ENCODE measurements at regions not wholly inside any gene's neighbourhood (a gene's known extent, or its start where the extent isn't known, plus 50 kb on each side); places are given as distances from the start of the nearest gene placed in this dataset.

DNA sequence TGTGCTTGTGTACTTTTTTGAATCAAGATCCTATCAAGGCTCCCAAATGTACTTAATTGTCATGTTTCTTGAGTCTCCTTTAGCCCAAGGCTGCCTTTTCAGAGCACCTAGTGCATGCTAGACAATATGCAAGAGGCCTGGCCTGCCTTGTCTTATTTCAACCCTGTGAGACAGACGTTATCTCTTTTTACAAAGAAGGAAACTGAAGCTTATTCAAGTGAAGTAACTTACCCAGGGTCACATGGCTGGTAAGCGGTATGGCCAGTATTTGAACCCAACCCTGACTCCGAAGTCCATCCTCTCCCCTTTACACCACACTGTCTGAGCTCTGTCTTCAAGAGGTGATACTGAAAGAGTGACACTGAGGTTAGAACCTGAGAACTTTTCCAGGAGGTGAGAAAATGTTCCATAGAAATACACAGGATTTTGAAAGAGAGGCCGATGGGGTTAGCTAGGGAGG is 505.1 kb downstream of the FOXO1 start:
- H3K27ac Mint-ChIP-seq (ENCODE audit: unreplicated experiment), result no peak overlapping the region
- H3K36me3 Mint-ChIP-seq (ENCODE audit: low read depth), result no peaks in the 10 kb centered on the region
- H3K4me1 Mint-ChIP-seq, result peaks cover 12% of the 10 kb centered on the region
- H3K27me3 Mint-ChIP-seq (ENCODE audit: low read depth), result peaks cover 8% of the 10 kb centered on the region
- H3K9me3 Mint-ChIP-seq, result no peaks in the 10 kb centered on the region
- H3K4me3 Mint-ChIP-seq, result no peak overlapping the region
- no peak for DNase-seq (ENCODE audit: low read depth, low spot score)
- TF ChIP-seq, protein P1, sequence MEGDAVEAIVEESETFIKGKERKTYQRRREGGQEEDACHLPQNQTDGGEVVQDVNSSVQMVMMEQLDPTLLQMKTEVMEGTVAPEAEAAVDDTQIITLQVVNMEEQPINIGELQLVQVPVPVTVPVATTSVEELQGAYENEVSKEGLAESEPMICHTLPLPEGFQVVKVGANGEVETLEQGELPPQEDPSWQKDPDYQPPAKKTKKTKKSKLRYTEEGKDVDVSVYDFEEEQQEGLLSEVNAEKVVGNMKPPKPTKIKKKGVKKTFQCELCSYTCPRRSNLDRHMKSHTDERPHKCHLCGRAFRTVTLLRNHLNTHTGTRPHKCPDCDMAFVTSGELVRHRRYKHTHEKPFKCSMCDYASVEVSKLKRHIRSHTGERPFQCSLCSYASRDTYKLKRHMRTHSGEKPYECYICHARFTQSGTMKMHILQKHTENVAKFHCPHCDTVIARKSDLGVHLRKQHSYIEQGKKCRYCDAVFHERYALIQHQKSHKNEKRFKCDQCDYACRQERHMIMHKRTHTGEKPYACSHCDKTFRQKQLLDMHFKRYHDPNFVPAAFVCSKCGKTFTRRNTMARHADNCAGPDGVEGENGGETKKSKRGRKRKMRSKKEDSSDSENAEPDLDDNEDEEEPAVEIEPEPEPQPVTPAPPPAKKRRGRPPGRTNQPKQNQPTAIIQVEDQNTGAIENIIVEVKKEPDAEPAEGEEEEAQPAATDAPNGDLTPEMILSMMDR (conservative IDR thresholded peaks at IDR 0.05), result no peak

DNA sequence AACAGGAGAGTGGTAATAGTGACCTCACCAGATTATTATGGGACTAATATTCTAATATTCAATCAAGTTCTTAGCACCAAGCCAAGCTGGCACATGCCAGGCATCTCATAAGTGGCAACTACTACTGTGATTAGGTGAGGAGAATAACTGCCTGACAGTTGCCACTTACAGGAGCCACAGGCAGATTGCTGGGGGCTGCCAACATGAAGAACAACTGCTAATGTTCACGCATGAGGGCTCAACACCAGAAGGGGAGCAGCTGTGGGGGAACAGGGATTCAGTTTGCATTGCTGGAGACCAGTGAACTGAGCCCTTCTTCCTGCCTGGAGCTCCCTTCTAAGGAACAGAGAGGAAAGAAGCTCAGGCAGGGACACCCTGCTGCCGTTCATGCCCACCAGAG is 504.5 kb downstream of the FOXO1 start:
- Mint-ChIP-seq H3K27me3 (ENCODE audit: low read depth) (peaks cover 6% of the 10 kb centered on the region), H3K9me3 (no peaks in the 10 kb centered on the region), H3K27ac (ENCODE audit: unreplicated experiment) (no peak overlapping the region), H3K36me3 (ENCODE audit: low read depth) (no peaks in the 10 kb centered on the region), H3K4me3 (no peak overlapping the region), H3K4me1 (peaks cover 8% of the 10 kb centered on the region)
- no peak for DNase-seq (ENCODE audit: low read depth, low spot score)
- TF ChIP-seq, protein P1 (conservative IDR thresholded peaks at IDR 0.05), result no peak

DNA sequence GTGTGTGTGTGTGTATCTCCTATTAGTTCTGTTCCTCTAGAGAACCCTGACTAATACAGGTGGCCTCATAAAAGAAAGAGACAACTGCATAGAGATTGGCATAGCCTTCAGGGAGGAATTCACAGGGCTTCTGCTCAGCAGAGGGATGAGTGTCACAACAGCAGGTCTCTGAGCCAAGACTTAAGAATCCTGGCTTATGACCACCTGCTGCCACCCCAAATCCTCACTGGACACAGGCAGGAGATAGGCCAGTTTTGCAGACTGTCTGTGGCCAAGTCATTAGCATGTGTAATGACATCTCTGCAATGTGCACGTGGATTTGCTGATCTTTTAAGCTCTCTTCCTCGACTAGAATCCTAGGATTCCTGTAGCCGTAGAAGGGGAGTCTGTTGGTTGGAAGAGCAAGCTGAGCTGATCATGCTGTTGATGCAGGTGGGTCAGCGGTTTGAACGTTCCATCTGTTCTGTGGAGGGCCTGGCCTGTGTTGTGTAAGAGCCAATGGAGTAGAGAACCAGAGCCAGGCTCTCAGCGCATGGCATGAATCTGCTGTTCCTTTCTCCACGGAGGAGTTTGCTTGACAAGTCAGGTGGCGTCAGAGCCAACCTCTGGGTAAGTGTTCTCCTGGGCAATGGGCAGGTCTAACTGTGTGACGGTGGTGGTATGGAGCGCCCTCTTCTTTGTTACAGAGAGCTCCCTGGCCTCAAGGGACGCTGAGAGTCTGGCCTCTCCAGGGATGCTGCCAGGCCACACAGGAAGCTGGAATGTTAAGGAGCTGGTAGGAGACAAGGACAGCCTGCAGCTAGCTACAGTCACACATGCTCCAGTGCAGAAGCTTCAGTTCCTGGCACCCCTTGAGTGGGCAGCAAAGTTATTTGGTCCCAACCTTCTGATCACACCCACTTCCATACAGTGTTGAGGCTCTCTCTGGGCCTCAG is 503.1 kb downstream of the FOXO1 start:
- H3K27me3 Mint-ChIP-seq (ENCODE audit: low read depth), result peaks cover 6% of the 10 kb centered on the region

DNA sequence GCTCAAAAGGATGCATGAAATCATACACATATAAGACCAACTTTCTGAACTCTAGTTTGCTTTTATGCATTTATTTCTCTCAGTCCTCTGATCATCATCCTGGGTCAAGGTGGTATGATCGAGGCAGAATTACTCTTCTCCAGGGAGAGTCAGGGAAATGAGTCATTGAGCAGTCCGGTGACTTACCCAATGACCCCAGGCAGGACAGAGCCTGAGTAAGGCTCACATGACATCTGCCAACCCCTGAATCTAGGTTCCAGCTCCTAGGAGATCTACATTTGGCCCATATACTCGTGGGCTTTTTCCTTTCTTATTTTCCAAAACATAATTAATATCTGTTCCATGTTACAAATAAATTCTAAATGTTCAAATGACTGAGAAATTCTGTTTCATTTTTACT is 502.3 kb downstream of the FOXO1 start:
- no peak overlapping the region for H3K27ac Mint-ChIP-seq (ENCODE audit: unreplicated experiment)

More for the DNA sequence above, 503.1 kb downstream of the FOXO1 start:
- no peaks in the 10 kb centered on the region for H3K9me3 Mint-ChIP-seq
- TF ChIP-seq, protein P1 (conservative IDR thresholded peaks at IDR 0.05), result no peak
- no peak for DNase-seq (ENCODE audit: low read depth, low spot score)
- H3K27ac Mint-ChIP-seq (ENCODE audit: unreplicated experiment), result no peak overlapping the region
- no peaks in the 10 kb centered on the region for H3K36me3 Mint-ChIP-seq (ENCODE audit: low read depth)
- H3K4me1 Mint-ChIP-seq, result peaks cover 7% of the 10 kb centered on the region
- H3K4me3 Mint-ChIP-seq, result no peak overlapping the region

DNA sequence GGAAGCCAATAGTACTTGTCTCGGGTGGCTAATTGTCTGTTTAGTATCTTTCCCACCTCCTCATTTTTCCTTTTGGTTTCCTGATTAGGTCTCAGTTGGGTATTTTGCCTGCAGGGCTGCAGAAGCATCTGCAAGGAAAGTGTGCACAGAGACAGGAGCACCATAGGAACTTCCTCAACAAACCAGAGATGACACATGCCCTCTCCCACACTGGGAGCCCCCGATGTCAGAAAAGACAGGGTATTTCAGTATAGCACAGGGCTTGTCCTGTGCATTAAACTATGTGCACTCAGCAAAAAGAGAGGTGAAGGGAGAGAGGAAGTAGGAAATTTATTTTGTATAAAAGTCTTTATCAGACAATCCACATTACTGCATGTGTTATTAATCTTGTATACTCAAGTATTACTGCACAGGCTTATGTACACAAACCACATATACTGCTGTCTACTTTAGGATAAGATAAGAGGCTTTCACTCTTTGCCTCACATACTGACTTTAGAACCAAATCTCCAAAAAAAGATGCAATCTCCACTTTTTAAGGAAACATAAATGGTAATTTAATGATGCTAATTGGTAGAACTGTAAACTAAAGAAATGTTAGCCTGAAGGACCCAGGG is 501.0 kb downstream of the FOXO1 start:
- no peaks in the 10 kb centered on the region for H3K9me3 Mint-ChIP-seq
- TF ChIP-seq, protein P1 (conservative IDR thresholded peaks at IDR 0.05), result no peak
- H3K36me3 Mint-ChIP-seq (ENCODE audit: low read depth), result no peaks in the 10 kb centered on the region
- no peak overlapping the region for H3K27ac Mint-ChIP-seq (ENCODE audit: unreplicated experiment)
- no peak overlapping the region for H3K4me3 Mint-ChIP-seq
- no peaks in the 10 kb centered on the region for H3K27me3 Mint-ChIP-seq (ENCODE audit: low read depth)
- no peak for DNase-seq (ENCODE audit: low read depth, low spot score)
- peaks cover 19% of the 10 kb centered on the region for H3K4me1 Mint-ChIP-seq

More for the DNA sequence above, 502.3 kb downstream of the FOXO1 start:
- Mint-ChIP-seq H3K4me3 (no peak overlapping the region), H3K4me1 (peaks cover 15% of the 10 kb centered on the region), H3K9me3 (no peaks in the 10 kb centered on the region), H3K27me3 (ENCODE audit: low read depth) (peaks cover 2% of the 10 kb centered on the region), H3K36me3 (ENCODE audit: low read depth) (no peaks in the 10 kb centered on the region)
- no peak for DNase-seq (ENCODE audit: low read depth, low spot score)
- TF ChIP-seq, protein P1 (conservative IDR thresholded peaks at IDR 0.05), result no peak

Measured in neural crest cell (in vitro differentiated cells).